NB4 (cell line): ENCODE measurements at regions not wholly inside any gene's neighbourhood (a gene's known extent, or its start where the extent isn't known, plus 50 kb on each side); places are given as distances from the start of the nearest gene placed in this dataset.

ENCODE experiments used
- CTCF ChIP-seq: IDR thresholded peaks from one replicate; pipeline ENCODE4 v1.5.1; 2012; ENCODE audit warnings: low read depth, low read length
- MAX ChIP-seq: IDR thresholded peaks from 2 replicates; pipeline ENCODE4 v1.6.1; 2011; ENCODE audit warnings: low read depth, low read length
- MYC ChIP-seq: IDR thresholded peaks from 2 replicates; pipeline ENCODE4 v1.6.1; 2011; ENCODE audit warnings: low read depth, low read length
- POLR2A ChIP-seq: IDR thresholded peaks from 2 replicates; pipeline ENCODE4 v1.6.1; 2011; ENCODE audit warnings: mild to moderate bottlenecking; ENCODE audit not compliant: insufficient read length; ENCODE audit errors: extremely low read depth

- TF ChIP-seq POLR2A (no peak), CTCF (no peak), MYC (no peak), MAX (no peak)
Measured at GRCh38 chr15:62567501-62567900, 402.4 kb upstream of the C2CD4B start.
